IPS DF 6.9 (cell line): ENCODE measurements at regions not wholly inside any gene's neighbourhood (a gene's known extent, or its start where the extent isn't known, plus 50 kb on each side); places are given as distances from the start of the nearest gene placed in this dataset.

Source experiments
- DNase-seq: peaks from one replicate; pipeline ENCODE4 v3.0.0-alpha.2; 2013; ENCODE audit warnings: low read depth, low spot score
- H3K27ac ChIP-seq: one replicate; pipeline ENCODE4 v1.5.1; 2013; ENCODE audit warnings: low read length, control low read depth
- H3K27me3 ChIP-seq: 2 replicates; pipeline ENCODE4 v1.6.1; 2013; ENCODE audit warnings: mild to moderate bottlenecking, low read length; ENCODE audit not compliant: control insufficient read depth, insufficient read depth
- H3K36me3 ChIP-seq: 2 replicates; pipeline ENCODE4 v1.6.1; 2013; ENCODE audit warnings: low read length; ENCODE audit not compliant: control insufficient read depth, insufficient read depth
- H3K4me1 ChIP-seq: 2 replicates; pipeline ENCODE4 v1.6.1; 2013; ENCODE audit warnings: low read length; ENCODE audit not compliant: control insufficient read depth, insufficient read depth
- H3K4me3 ChIP-seq: 2 replicates; pipeline ENCODE4 v1.5.1; 2013; ENCODE audit warnings: mild to moderate bottlenecking, low read length
- H3K9me3 ChIP-seq: 2 replicates; pipeline ENCODE4 v1.6.1; 2013; ENCODE audit warnings: low read length, inconsistent platforms; ENCODE audit not compliant: control insufficient read depth, insufficient read depth
- WGBS: extraction: QIAGEN DNeasy Blood & Tissue Kit; methylation state at CpG from one replicate; pipeline ENCODE4 v1.1.7; 2013; ENCODE audit warnings: mixed read lengths, missing lambda C conversion rate; ENCODE audit not compliant: insufficient read length, insufficient coverage; 5-methylcytosine and 5-hydroxymethylcytosine counted together

DNA sequence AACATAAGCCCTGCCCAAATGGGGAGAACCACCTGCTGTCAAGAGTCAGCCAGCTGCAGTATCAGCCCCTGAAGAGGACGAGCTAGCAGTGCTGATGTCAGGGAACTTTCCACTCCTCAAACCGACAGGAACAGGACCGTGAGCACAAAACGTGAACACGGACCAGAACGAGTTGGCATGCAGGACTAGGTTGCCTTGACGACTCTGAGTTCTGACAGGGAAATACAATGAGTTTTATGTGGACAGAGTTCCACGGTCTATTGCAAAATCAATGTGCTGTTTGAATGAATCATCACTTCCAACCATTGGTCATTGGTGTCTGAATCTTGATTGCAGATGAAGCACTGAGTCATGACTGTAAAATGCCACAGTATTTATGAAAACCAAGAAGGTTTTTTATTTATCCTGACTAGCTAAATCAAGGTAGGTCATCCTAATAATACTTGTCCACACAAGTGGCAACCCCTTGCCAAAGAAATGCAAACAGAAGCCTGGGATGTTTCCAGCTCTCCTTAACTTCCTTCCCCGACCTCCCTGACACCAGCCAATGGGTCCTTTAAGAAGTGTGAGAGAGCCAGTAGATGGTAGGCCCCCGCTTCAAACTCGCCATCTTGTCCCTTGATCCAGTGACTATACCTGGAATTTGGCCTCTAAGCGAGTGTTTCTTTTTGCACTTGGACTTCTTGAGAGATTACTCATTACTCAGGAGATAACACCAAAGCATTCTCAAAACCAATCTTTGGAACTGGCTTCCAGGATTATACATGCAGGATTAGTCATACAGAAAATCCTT lies 119.6 kb downstream of the ASB7 start:
- WGBS: no CpG with 5 or more reads among the region's 12 CpGs
- Histone ChIP-seq H3K27ac (no peak overlapping the region), H3K36me3 (no peaks in the 10 kb centered on the region), H3K4me3 (no peak overlapping the region), H3K27me3 (no peaks in the 10 kb centered on the region), H3K9me3 (no peaks in the 10 kb centered on the region), H3K4me1 (no peaks in the 10 kb centered on the region)
- no peak for DNase-seq

GRCh38 chr15:100722551-100723314 lies 120.3 kb downstream of the ASB7 start:
- H3K36me3 ChIP-seq: no peaks in the 10 kb centered on the region
- H3K27ac ChIP-seq: no peak overlapping the region
- WGBS: no CpG with 5 or more reads among the region's 3 CpGs
- no peaks in the 10 kb centered on the region for H3K27me3 ChIP-seq
- H3K4me3 ChIP-seq: no peak overlapping the region
- no peaks in the 10 kb centered on the region for H3K9me3 ChIP-seq
- H3K4me1 ChIP-seq: no peaks in the 10 kb centered on the region
- no peak for DNase-seq

- DNase-seq: no peak
- no peaks in the 10 kb centered on the region for H3K27me3 ChIP-seq
- no peaks in the 10 kb centered on the region for H3K36me3 ChIP-seq
- no peaks in the 10 kb centered on the region for H3K9me3 ChIP-seq
- H3K27ac ChIP-seq: no peak overlapping the region
- no peak overlapping the region for H3K4me3 ChIP-seq
- WGBS: no CpG with 5 or more reads among the region's 6 CpGs
- no peaks in the 10 kb centered on the region for H3K4me1 ChIP-seq
Measured at GRCh38 chr15:100723315-100723801, 121.0 kb downstream of the ASB7 start.

DNA sequence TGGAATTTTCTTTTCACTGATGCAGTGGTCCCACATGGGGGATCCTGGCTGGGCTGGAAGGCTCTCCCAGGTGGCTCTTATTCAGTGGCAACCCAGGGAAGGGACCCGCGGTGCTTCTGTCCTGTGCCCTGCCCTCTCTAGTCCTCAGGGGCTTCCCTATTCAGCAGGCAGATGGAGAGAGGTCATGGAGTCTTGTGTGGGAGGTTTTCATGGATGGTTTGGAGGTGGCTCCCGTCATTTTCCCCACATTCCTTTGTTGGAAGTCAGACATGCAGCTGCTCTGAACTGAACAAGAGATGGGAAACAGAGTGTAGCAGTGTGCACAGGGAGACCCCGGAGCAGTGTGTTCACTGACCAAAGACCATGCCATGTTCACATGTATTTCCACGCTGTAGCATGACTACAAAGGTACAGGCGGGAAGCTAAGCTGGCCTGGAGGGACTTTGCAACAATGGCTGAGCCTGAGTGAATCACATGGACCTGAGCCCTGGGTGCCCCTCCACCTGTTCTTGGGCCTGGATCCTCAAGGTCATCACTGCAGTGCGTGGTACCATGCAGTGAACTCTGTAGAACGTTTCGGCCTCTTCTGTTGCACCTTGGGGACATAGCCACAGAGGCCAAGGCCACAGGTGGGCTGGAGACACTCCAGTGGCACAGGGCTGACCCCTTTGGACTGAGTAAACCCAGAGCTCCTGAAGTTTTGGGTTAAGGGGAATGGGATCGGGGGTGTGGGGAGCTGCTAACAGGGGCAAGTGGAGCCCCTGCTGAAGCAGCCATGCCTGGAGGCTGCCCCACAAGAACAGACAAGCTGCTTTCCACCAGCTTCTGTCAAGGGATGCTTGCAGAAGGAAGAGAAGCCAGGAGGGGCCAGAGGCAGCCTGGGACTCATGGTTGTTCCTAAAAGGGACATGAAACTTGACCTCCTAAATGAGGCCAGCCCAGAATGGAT lies 123.0 kb downstream of the ASB7 start:
- no peaks in the 10 kb centered on the region for H3K9me3 ChIP-seq
- no CpG with 5 or more reads among the region's 10 CpGs for WGBS
- DNase-seq: no peak
- no peak overlapping the region for H3K27ac ChIP-seq
- no peaks in the 10 kb centered on the region for H3K27me3 ChIP-seq
- H3K4me1 ChIP-seq: no peaks in the 10 kb centered on the region; the same call in 1 of the 2 replicates
- H3K36me3 ChIP-seq: no peaks in the 10 kb centered on the region
- no peak overlapping the region for H3K4me3 ChIP-seq

DNA sequence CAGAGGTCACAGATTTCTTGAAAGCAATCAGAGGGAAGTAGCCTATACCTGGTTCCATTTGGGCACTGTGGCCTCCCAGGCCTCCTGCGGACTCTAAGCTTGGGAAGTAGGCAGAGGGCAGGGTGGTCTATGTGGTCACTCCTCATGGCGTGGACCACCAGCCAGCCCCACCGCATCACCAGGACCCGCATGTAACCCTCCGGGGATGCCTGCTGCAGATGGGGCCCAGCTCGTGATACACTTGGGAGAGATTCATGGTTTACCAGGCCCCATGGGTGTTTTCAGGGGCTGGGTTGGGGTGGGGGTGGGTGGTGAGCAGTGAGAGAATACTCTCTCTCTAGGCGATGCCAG lies 123.7 kb downstream of the ASB7 start:
- Histone ChIP-seq H3K4me1 (no peaks in the 10 kb centered on the region; the same call in 1 of the 2 replicates), H3K27me3 (no peaks in the 10 kb centered on the region), H3K4me3 (no peak overlapping the region), H3K27ac (no peak overlapping the region), H3K36me3 (no peaks in the 10 kb centered on the region), H3K9me3 (no peaks in the 10 kb centered on the region)
- DNase-seq: no peak
- WGBS: no CpG with 5 or more reads among the region's 7 CpGs

GRCh38 chr15:100726421-100727190 lies 124.2 kb downstream of the ASB7 start:
- Histone ChIP-seq H3K4me1 (no peaks in the 10 kb centered on the region; the same call in 1 of the 2 replicates), H3K27ac (no peak overlapping the region), H3K27me3 (no peaks in the 10 kb centered on the region), H3K4me3 (no peak overlapping the region), H3K36me3 (no peaks in the 10 kb centered on the region), H3K9me3 (no peaks in the 10 kb centered on the region)
- no peak for DNase-seq
- WGBS: no CpG with 5 or more reads among the region's 15 CpGs

GRCh38 chr15:100727291-100727851 lies 125.0 kb downstream of the ASB7 start:
- H3K27me3 ChIP-seq: no peaks in the 10 kb centered on the region
- no peaks in the 10 kb centered on the region; the same call in 1 of the 2 replicates for H3K4me1 ChIP-seq
- WGBS: no CpG with 5 or more reads among the region's 21 CpGs
- H3K36me3 ChIP-seq: no peaks in the 10 kb centered on the region
- DNase-seq: no peak
- no peak overlapping the region for H3K4me3 ChIP-seq
- no peak overlapping the region for H3K27ac ChIP-seq
- H3K9me3 ChIP-seq: no peaks in the 10 kb centered on the region

DNA sequence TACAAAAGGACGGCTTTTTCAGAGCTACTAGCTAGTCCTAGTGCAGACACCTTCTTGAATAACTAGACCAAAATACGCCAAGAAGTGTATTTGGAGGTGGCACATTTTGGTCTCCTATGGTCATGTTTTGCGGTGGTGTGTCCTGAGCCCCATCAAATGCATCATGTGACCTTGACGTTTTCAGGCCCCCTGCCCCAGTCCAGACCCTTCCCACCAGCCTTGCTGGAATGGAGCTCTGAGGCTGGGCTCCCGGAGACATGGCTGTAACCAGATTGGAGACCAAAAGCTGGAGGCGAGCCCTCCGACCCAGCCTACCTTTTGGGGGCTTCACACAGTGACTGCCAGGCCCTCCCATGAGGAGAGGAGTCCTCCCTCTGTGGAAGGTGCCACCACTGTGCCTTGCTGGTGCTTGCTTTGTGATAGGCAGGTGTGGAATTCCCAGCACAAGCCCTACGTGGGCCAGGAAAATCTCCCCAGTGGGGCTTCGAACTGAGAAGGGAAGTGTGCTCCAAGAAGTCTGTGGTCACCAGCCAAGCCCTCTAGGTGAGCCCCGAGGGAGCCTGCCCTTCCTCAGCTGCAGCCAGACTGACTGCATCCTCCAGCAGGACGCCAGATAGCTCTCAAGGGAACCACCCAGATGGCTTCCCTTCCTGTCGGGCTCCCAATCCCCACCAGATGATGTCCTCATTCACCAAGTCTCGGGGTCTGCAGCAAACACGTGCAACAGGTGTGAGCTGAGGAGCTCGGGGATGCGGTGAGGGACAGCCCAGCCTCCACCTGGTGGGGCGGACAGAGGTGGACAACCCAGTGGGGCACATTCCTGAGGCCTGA lies 126.2 kb downstream of the ASB7 start:
- no CpG with 5 or more reads among the region's 17 CpGs for WGBS
- Histone ChIP-seq H3K4me3 (no peak overlapping the region), H3K27me3 (no peaks in the 10 kb centered on the region), H3K4me1 (no peaks in the 10 kb centered on the region; the same call in 1 of the 2 replicates), H3K9me3 (no peaks in the 10 kb centered on the region), H3K27ac (no peak overlapping the region), H3K36me3 (no peaks in the 10 kb centered on the region)
- DNase-seq: no peak

GRCh38 chr15:100729461-100729860 lies 127.1 kb downstream of the ASB7 start:
- no peaks in the 10 kb centered on the region for H3K9me3 ChIP-seq
- H3K4me3 ChIP-seq: no peak overlapping the region
- no peaks in the 10 kb centered on the region for H3K27me3 ChIP-seq
- WGBS: no CpG with 5 or more reads among the region's 6 CpGs
- H3K27ac ChIP-seq: no peak overlapping the region
- H3K4me1 ChIP-seq: no peaks in the 10 kb centered on the region; the same call in 1 of the 2 replicates
- H3K36me3 ChIP-seq: no peaks in the 10 kb centered on the region
- no peak for DNase-seq
